Neural progenitor cell (in vitro differentiated cells): ENCODE measurements at regions not wholly inside any gene's neighbourhood (a gene's known extent, or its start where the extent isn't known, plus 50 kb on each side); places are given as distances from the start of the nearest gene placed in this dataset.
A peak's percentile ranks its signal among the peaks of the same experiment; 100 is the strongest.
"Not testable (repeated sequence)": the region's sequence is repeated elsewhere in the genome, so short reads cannot be mapped to it uniquely, and the experiment has no call there.

Experiments
- DNase-seq: peaks from one replicate; pipeline ENCODE4 v3.0.0-alpha.2; 2016; ENCODE audit warnings: low spot score
- H2AFZ ChIP-seq: fragments of 200-600 bp; sonication (generic); replicated peaks from 2 replicates; pipeline ENCODE4 v1.6.1; 2016; ENCODE audit warnings: antibody characterized with exemption
- H3F3A ChIP-seq: fragments of 200-600 bp; sonication (generic); 2 replicates; pipeline ENCODE4 v1.6.1; 2016; ENCODE audit warnings: antibody characterized with exemption, low read depth
- H3K27ac ChIP-seq: fragments of 200-600 bp; sonication (generic); 2 replicates; pipeline ENCODE4 v1.5.1; 2016; ENCODE audit warnings: mild to moderate bottlenecking
- H3K27me3 ChIP-seq: fragments of 200-600 bp; sonication (generic); 2 replicates; pipeline ENCODE4 v1.6.1; 2016; ENCODE audit warnings: mild to moderate bottlenecking, moderate library complexity
- H3K36me3 ChIP-seq: fragments of 200-600 bp; sonication (generic); 2 replicates; pipeline ENCODE4 v1.5.1; 2016
- H3K4me1 ChIP-seq: fragments of 200-600 bp; sonication (generic); 2 replicates; pipeline ENCODE4 v1.6.1; 2016; ENCODE audit warnings: mixed run types
- H3K4me2 ChIP-seq: fragments of 200-600 bp; sonication (generic); 2 replicates; pipeline ENCODE4 v1.6.1; 2016
- H3K4me3 ChIP-seq: fragments of 200-600 bp; sonication (generic); 2 replicates; pipeline ENCODE4 v1.5.1; 2016
- H3K79me2 ChIP-seq: fragments of 200-600 bp; sonication (generic); 2 replicates; pipeline ENCODE4 v1.6.1; 2016; ENCODE audit warnings: low read depth
- H3K9ac ChIP-seq: fragments of 200-600 bp; sonication (generic); 2 replicates; pipeline ENCODE4 v1.6.1; 2016
- H3K9me3 ChIP-seq: fragments of 200-600 bp; sonication (generic); 2 replicates; pipeline ENCODE4 v1.5.1; 2016; ENCODE audit warnings: low read depth
- H4K20me1 ChIP-seq: fragments of 200-600 bp; sonication (generic); 2 replicates; pipeline ENCODE4 v1.6.1; 2016; ENCODE audit warnings: low read depth
- H3K27ac Mint-ChIP-seq: 3 replicates; pipeline ENCODE4 v1.8.0; 2021; ENCODE audit warnings: mixed read lengths
- H3K27me3 Mint-ChIP-seq: 2 replicates; pipeline ENCODE4 v1.8.0; 2022; ENCODE audit warnings: low read depth, mild to moderate bottlenecking, inconsistent platforms, moderate library complexity, mixed read lengths; ENCODE audit not compliant: insufficient read depth
- H3K36me3 Mint-ChIP-seq: 3 replicates; pipeline ENCODE4 v1.8.0; 2021; ENCODE audit warnings: mixed read lengths
- H3K4me1 Mint-ChIP-seq: 3 replicates; pipeline ENCODE4 v1.8.0; 2021; ENCODE audit warnings: mixed read lengths
- H3K4me3 Mint-ChIP-seq: 3 replicates; pipeline ENCODE4 v1.8.0; 2021; ENCODE audit warnings: mild to moderate bottlenecking, moderate library complexity, mixed read lengths
- H3K9me3 Mint-ChIP-seq: 3 replicates; pipeline ENCODE4 v1.8.0; 2020; ENCODE audit warnings: mixed read lengths
- CTCF ChIP-seq: fragments of 200-600 bp; sonication (generic); IDR thresholded peaks from 2 replicates; pipeline ENCODE4 v1.5.1; 2017; ENCODE audit warnings: antibody characterized with exemption, mild to moderate bottlenecking
- EZH2 ChIP-seq: fragments of 200-600 bp; sonication (generic); IDR thresholded peaks from 2 replicates; pipeline ENCODE4 v1.6.1; 2017; ENCODE audit warnings: antibody characterized with exemption, mild to moderate bottlenecking, moderate library complexity
- EZH2phosphoT487 ChIP-seq: fragments of 200-600 bp; sonication (generic); IDR thresholded peaks from 2 replicates; pipeline ENCODE4 v1.6.1; 2017; ENCODE audit warnings: antibody characterized with exemption

- no peak overlapping the region for H3K27ac ChIP-seq
- no peak overlapping the region for H3K4me3 Mint-ChIP-seq
- no peak overlapping the region for H3K4me3 ChIP-seq
- H3K9me3 Mint-ChIP-seq, result peaks cover 6% of the 10 kb centered on the region
- H3K9ac ChIP-seq, result no peak overlapping the region
- no peaks in the 10 kb centered on the region for H3K4me1 Mint-ChIP-seq
- no peaks in the 10 kb centered on the region for H3K27me3 Mint-ChIP-seq
- H3K36me3 ChIP-seq, result no peaks in the 10 kb centered on the region
- no peaks in the 10 kb centered on the region for H3K27me3 ChIP-seq
- TF ChIP-seq EZH2phosphoT487, result no peak
- no peak overlapping the region for H3K27ac Mint-ChIP-seq
- H2AFZ ChIP-seq, result no peak overlapping the region
- H3K4me2 ChIP-seq, result no peak overlapping the region
- no peaks in the 10 kb centered on the region for H3K9me3 ChIP-seq
- no peaks in the 10 kb centered on the region for H3K4me1 ChIP-seq
- no peaks in the 10 kb centered on the region for H3F3A ChIP-seq
- H3K36me3 Mint-ChIP-seq, result no peaks in the 10 kb centered on the region
- DNase-seq, result no peak
- H3K79me2 ChIP-seq, result no peaks in the 10 kb centered on the region
- no peaks in the 10 kb centered on the region for H4K20me1 ChIP-seq
Measured at GRCh38 chr16:75821117-75821516, 94.8 kb upstream of the CPHXL start.

GRCh38 chr16:75825750-75826149, 99.5 kb upstream of the CPHXL start:
- H3K4me2 ChIP-seq, H3K27ac Mint-ChIP-seq, H3K4me1 ChIP-seq, H3K4me1 Mint-ChIP-seq, H3K27me3 Mint-ChIP-seq, H3K4me3 ChIP-seq, H3K27ac ChIP-seq, H3K36me3 ChIP-seq, H3K9me3 ChIP-seq, H3K36me3 Mint-ChIP-seq, H3K9ac ChIP-seq, H3K79me2 ChIP-seq, H2AFZ ChIP-seq, H3K27me3 ChIP-seq, DNase-seq, H3F3A ChIP-seq, H3K4me3 Mint-ChIP-seq, H4K20me1 ChIP-seq: not testable (repeated sequence)
- H3K9me3 Mint-ChIP-seq, result peaks cover 32% of the 10 kb centered on the region

GRCh38 chr16:75827372-75828038, 101.2 kb upstream of the CPHXL start:
- peak overlapping the region; percentile 63 for H3K4me2 ChIP-seq
- not testable (repeated sequence) for H3K27me3 Mint-ChIP-seq

GRCh38 chr16:75833385-75833784, 107.1 kb upstream of the CPHXL start:
- H3K9me3 Mint-ChIP-seq, result peaks cover 30% of the 10 kb centered on the region
- not testable (repeated sequence) for H3K27ac Mint-ChIP-seq

More at GRCh38 chr16:75827372-75828038, 101.2 kb upstream of the CPHXL start:
- H3K36me3 Mint-ChIP-seq, H3K4me1 ChIP-seq, H3F3A ChIP-seq, H3K9me3 ChIP-seq, H3K9ac ChIP-seq, H3K4me1 Mint-ChIP-seq, H3K79me2 ChIP-seq, H3K4me3 Mint-ChIP-seq, DNase-seq, H3K36me3 ChIP-seq, H4K20me1 ChIP-seq, H3K27ac ChIP-seq, H3K27ac Mint-ChIP-seq: not testable (repeated sequence)
- H3K4me3 ChIP-seq, result peak overlapping the region; percentile 42
- H3K27me3 ChIP-seq, result peaks cover 18% of the 10 kb centered on the region
- peak overlapping the region; percentile 82 for H2AFZ ChIP-seq
- H3K9me3 Mint-ChIP-seq, result peaks cover 36% of the 10 kb centered on the region

GRCh38 chr16:75836347-75837010, 110.2 kb upstream of the CPHXL start:
- no peaks in the 10 kb centered on the region for H3F3A ChIP-seq
- H3K27ac ChIP-seq, result no peak overlapping the region
- peaks cover 95% of the 10 kb centered on the region for H3K27me3 ChIP-seq
- H3K79me2 ChIP-seq, result no peaks in the 10 kb centered on the region
- no peaks in the 10 kb centered on the region for H3K36me3 ChIP-seq
- Mint-ChIP-seq H3K4me3 (no peak overlapping the region), H3K9me3 (peaks cover 6% of the 10 kb centered on the region), H3K27ac (no peak overlapping the region), H3K4me1 (no peaks in the 10 kb centered on the region), H3K27me3 (no peaks in the 10 kb centered on the region), H3K36me3 (no peaks in the 10 kb centered on the region)
- H3K4me1 ChIP-seq, result no peaks in the 10 kb centered on the region
- H2AFZ ChIP-seq, result peak overlapping the region; percentile 52
- no peak for TF ChIP-seq CTCF
- no peak for TF ChIP-seq EZH2phosphoT487
- no peak for TF ChIP-seq EZH2
- no peak overlapping the region for H3K9ac ChIP-seq
- no peaks in the 10 kb centered on the region for H4K20me1 ChIP-seq
- H3K4me2 ChIP-seq, result no peak overlapping the region
- H3K9me3 ChIP-seq, result no peaks in the 10 kb centered on the region
- DNase-seq, result no peak
- no peak overlapping the region for H3K4me3 ChIP-seq

More at GRCh38 chr16:75833385-75833784, 107.1 kb upstream of the CPHXL start:
- H3K9me3 ChIP-seq, H3K36me3 Mint-ChIP-seq, H3K4me2 ChIP-seq, H3K27ac ChIP-seq, H3K27me3 Mint-ChIP-seq, DNase-seq, H3K9ac ChIP-seq, H3K4me3 Mint-ChIP-seq, H4K20me1 ChIP-seq, H2AFZ ChIP-seq, H3K36me3 ChIP-seq, H3K79me2 ChIP-seq, H3K4me3 ChIP-seq, H3K4me1 Mint-ChIP-seq, H3K4me1 ChIP-seq, H3F3A ChIP-seq: not testable (repeated sequence)
- peaks cover 73% of the 10 kb centered on the region for H3K27me3 ChIP-seq
